ENCODE measurements at regions not wholly inside any gene's neighbourhood (a gene's known extent, or its start where the extent isn't known, plus 50 kb on each side); places are given as distances from the start of the nearest gene placed in this dataset.
"Not testable (repeated sequence)": the region's sequence is repeated elsewhere in the genome, so short reads cannot be mapped to it uniquely, and the experiment has no call there.

GRCh38 chr6:165767228-165767627 is 104.2 kb upstream of the PDE10A start:
- 93 to 96% methylated on average over 2 to 3 of the region's 3 CpGs for WGBS, 2 experiments

GRCh38 chr6:165766457-165766856 is 103.4 kb upstream of the PDE10A start:
- 77 to 83% methylated on average over 4 of the region's 4 CpGs for whole genome bisulfite sequencing, 2 experiments
- H3K27me3 ChIP-seq (ENCODE audit: control insufficient read depth, insufficient read depth, low read length, poor library complexity, severe bottlenecking), result no peaks in the 10 kb centered on the region
- no peaks in the 10 kb centered on the region for H3K36me3 ChIP-seq (ENCODE audit: control insufficient read depth, insufficient read depth, low read length)
- H3K27ac ChIP-seq (ENCODE audit: insufficient read depth, low read depth, low read length, poor library complexity, severe bottlenecking), result no peak overlapping the region
- no peak overlapping the region for H3K4me3 ChIP-seq (ENCODE audit: insufficient read depth, low read depth, low read length)
- no peaks in the 10 kb centered on the region for H3K4me1 ChIP-seq (ENCODE audit: control insufficient read depth, insufficient read depth, low read length)
- no peaks in the 10 kb centered on the region for H3K9me3 ChIP-seq (ENCODE audit: control insufficient read depth, low read length)

More at GRCh38 chr6:165767228-165767627, 104.2 kb upstream of the PDE10A start:
- Histone ChIP-seq H3K27me3 (ENCODE audit: control insufficient read depth, insufficient read depth, low read length, poor library complexity, severe bottlenecking) (no peaks in the 10 kb centered on the region), H3K36me3 (ENCODE audit: control insufficient read depth, insufficient read depth, low read length) (no peaks in the 10 kb centered on the region), H3K4me1 (ENCODE audit: control insufficient read depth, insufficient read depth, low read length) (no peaks in the 10 kb centered on the region), H3K4me3 (ENCODE audit: insufficient read depth, low read depth, low read length) (no peak overlapping the region), H3K27ac (ENCODE audit: insufficient read depth, low read depth, low read length, poor library complexity, severe bottlenecking) (no peak overlapping the region), H3K9me3 (ENCODE audit: control insufficient read depth, low read length) (no peaks in the 10 kb centered on the region)

GRCh38 chr6:165766026-165766425 is 103.0 kb upstream of the PDE10A start:
- Histone ChIP-seq H3K36me3 (ENCODE audit: control insufficient read depth, insufficient read depth, low read length) (no peaks in the 10 kb centered on the region), H3K4me1 (ENCODE audit: control insufficient read depth, insufficient read depth, low read length) (no peaks in the 10 kb centered on the region), H3K9me3 (ENCODE audit: control insufficient read depth, low read length) (no peaks in the 10 kb centered on the region), H3K4me3 (ENCODE audit: insufficient read depth, low read depth, low read length) (no peak overlapping the region), H3K27ac (ENCODE audit: insufficient read depth, low read depth, low read length, poor library complexity, severe bottlenecking) (no peak overlapping the region), H3K27me3 (ENCODE audit: control insufficient read depth, insufficient read depth, low read length, poor library complexity, severe bottlenecking) (no peaks in the 10 kb centered on the region)
- 87 to 95% methylated on average over 6 to 7 of the region's 7 CpGs for WGBS, 2 experiments

- 87 to 89% methylated on average over 23 to 24 of the region's 33 CpGs for WGBS, 2 experiments
- H3K27ac ChIP-seq (ENCODE audit: insufficient read depth, low read depth, low read length, poor library complexity, severe bottlenecking); H3K4me1 ChIP-seq (ENCODE audit: control insufficient read depth, insufficient read depth, low read length); H3K4me3 ChIP-seq (ENCODE audit: insufficient read depth, low read depth, low read length); H3K9me3 ChIP-seq (ENCODE audit: control insufficient read depth, low read length); H3K27me3 ChIP-seq (ENCODE audit: control insufficient read depth, insufficient read depth, low read length, poor library complexity, severe bottlenecking); H3K36me3 ChIP-seq (ENCODE audit: control insufficient read depth, insufficient read depth, low read length): not testable (repeated sequence)
Observed at GRCh38 chr6:165765256-165765655, 102.2 kb upstream of the PDE10A start.

GRCh38 chr6:165762876-165763275 is 99.8 kb upstream of the PDE10A start:
- H3K27ac ChIP-seq (ENCODE audit: insufficient read depth, low read depth, low read length, poor library complexity, severe bottlenecking), result no peak overlapping the region
- no peaks in the 10 kb centered on the region for H3K9me3 ChIP-seq (ENCODE audit: control insufficient read depth, low read length)
- H3K27me3 ChIP-seq (ENCODE audit: control insufficient read depth, insufficient read depth, low read length, poor library complexity, severe bottlenecking), result no peaks in the 10 kb centered on the region
- no peaks in the 10 kb centered on the region for H3K4me1 ChIP-seq (ENCODE audit: control insufficient read depth, insufficient read depth, low read length)
- no peaks in the 10 kb centered on the region for H3K36me3 ChIP-seq (ENCODE audit: control insufficient read depth, insufficient read depth, low read length)
- 88 to 90% methylated on average over 5 of the region's 6 CpGs for WGBS, 2 experiments
- H3K4me3 ChIP-seq (ENCODE audit: insufficient read depth, low read depth, low read length), result no peak overlapping the region

GRCh38 chr6:165762125-165762524 is 99.1 kb upstream of the PDE10A start:
- Histone ChIP-seq H3K4me1 (ENCODE audit: control insufficient read depth, insufficient read depth, low read length) (no peaks in the 10 kb centered on the region), H3K4me3 (ENCODE audit: insufficient read depth, low read depth, low read length) (no peak overlapping the region), H3K9me3 (ENCODE audit: control insufficient read depth, low read length) (no peaks in the 10 kb centered on the region), H3K36me3 (ENCODE audit: control insufficient read depth, insufficient read depth, low read length) (no peaks in the 10 kb centered on the region), H3K27ac (ENCODE audit: insufficient read depth, low read depth, low read length, poor library complexity, severe bottlenecking) (no peak overlapping the region), H3K27me3 (ENCODE audit: control insufficient read depth, insufficient read depth, low read length, poor library complexity, severe bottlenecking) (no peaks in the 10 kb centered on the region)
- 79 to 100% methylated on average over 2 of the region's 2 CpGs for WGBS, 2 experiments

GRCh38 chr6:165760803-165761185 is 97.8 kb upstream of the PDE10A start:
- Histone ChIP-seq H3K4me3 (ENCODE audit: insufficient read depth, low read depth, low read length) (no peak overlapping the region), H3K9me3 (ENCODE audit: control insufficient read depth, low read length) (no peaks in the 10 kb centered on the region), H3K27me3 (ENCODE audit: control insufficient read depth, insufficient read depth, low read length, poor library complexity, severe bottlenecking) (no peaks in the 10 kb centered on the region), H3K4me1 (ENCODE audit: control insufficient read depth, insufficient read depth, low read length) (no peaks in the 10 kb centered on the region), H3K27ac (ENCODE audit: insufficient read depth, low read depth, low read length, poor library complexity, severe bottlenecking) (no peak overlapping the region), H3K36me3 (ENCODE audit: control insufficient read depth, insufficient read depth, low read length) (no peaks in the 10 kb centered on the region)
- 91 to 95% methylated on average over 8 of the region's 8 CpGs for WGBS, 2 experiments

GRCh38 chr6:165760126-165760802 is 97.2 kb upstream of the PDE10A start:
- Histone ChIP-seq H3K9me3 (ENCODE audit: control insufficient read depth, low read length) (no peaks in the 10 kb centered on the region), H3K4me1 (ENCODE audit: control insufficient read depth, insufficient read depth, low read length) (no peaks in the 10 kb centered on the region), H3K27me3 (ENCODE audit: control insufficient read depth, insufficient read depth, low read length, poor library complexity, severe bottlenecking) (no peaks in the 10 kb centered on the region), H3K27ac (ENCODE audit: insufficient read depth, low read depth, low read length, poor library complexity, severe bottlenecking) (no peak overlapping the region), H3K36me3 (ENCODE audit: control insufficient read depth, insufficient read depth, low read length) (no peaks in the 10 kb centered on the region), H3K4me3 (ENCODE audit: insufficient read depth, low read depth, low read length) (no peak overlapping the region)
- 91 to 96% methylated on average over 6 to 7 of the region's 7 CpGs for WGBS, 2 experiments

- H3K27me3 ChIP-seq (ENCODE audit: control insufficient read depth, insufficient read depth, low read length, poor library complexity, severe bottlenecking), result no peaks in the 10 kb centered on the region
- H3K4me3 ChIP-seq (ENCODE audit: insufficient read depth, low read depth, low read length), result no peak overlapping the region
- no peaks in the 10 kb centered on the region for H3K4me1 ChIP-seq (ENCODE audit: control insufficient read depth, insufficient read depth, low read length)
- H3K9me3 ChIP-seq (ENCODE audit: control insufficient read depth, low read length), result no peaks in the 10 kb centered on the region
- no peak overlapping the region for H3K27ac ChIP-seq (ENCODE audit: insufficient read depth, low read depth, low read length, poor library complexity, severe bottlenecking)
- H3K36me3 ChIP-seq (ENCODE audit: control insufficient read depth, insufficient read depth, low read length), result no peaks in the 10 kb centered on the region
Observed at GRCh38 chr6:165758441-165758840, 95.4 kb upstream of the PDE10A start.

GRCh38 chr6:165755583-165755982 is 92.5 kb upstream of the PDE10A start:
- Histone ChIP-seq H3K27me3 (ENCODE audit: control insufficient read depth, insufficient read depth, low read length, poor library complexity, severe bottlenecking) (no peaks in the 10 kb centered on the region), H3K36me3 (ENCODE audit: control insufficient read depth, insufficient read depth, low read length) (no peaks in the 10 kb centered on the region), H3K9me3 (ENCODE audit: control insufficient read depth, low read length) (no peaks in the 10 kb centered on the region), H3K27ac (ENCODE audit: insufficient read depth, low read depth, low read length, poor library complexity, severe bottlenecking) (no peak overlapping the region), H3K4me1 (ENCODE audit: control insufficient read depth, insufficient read depth, low read length) (no peaks in the 10 kb centered on the region), H3K4me3 (ENCODE audit: insufficient read depth, low read depth, low read length) (no peak overlapping the region)
- WGBS, 2 experiments, result 86 to 90% methylated on average over 4 of the region's 4 CpGs

GRCh38 chr6:165753506-165753905 is 90.5 kb upstream of the PDE10A start:
- Histone ChIP-seq H3K36me3 (ENCODE audit: control insufficient read depth, insufficient read depth, low read length) (no peaks in the 10 kb centered on the region), H3K27me3 (ENCODE audit: control insufficient read depth, insufficient read depth, low read length, poor library complexity, severe bottlenecking) (no peaks in the 10 kb centered on the region), H3K27ac (ENCODE audit: insufficient read depth, low read depth, low read length, poor library complexity, severe bottlenecking) (no peak overlapping the region), H3K9me3 (ENCODE audit: control insufficient read depth, low read length) (no peaks in the 10 kb centered on the region), H3K4me3 (ENCODE audit: insufficient read depth, low read depth, low read length) (no peak overlapping the region), H3K4me1 (ENCODE audit: control insufficient read depth, insufficient read depth, low read length) (no peaks in the 10 kb centered on the region)
